GM18867 (cell line): ENCODE measurements at regions not wholly inside any gene's neighbourhood (a gene's known extent, or its start where the extent isn't known, plus 50 kb on each side); places are given as distances from the start of the nearest gene placed in this dataset.
A peak's percentile ranks its signal among the peaks of the same experiment; 100 is the strongest.
"Not testable (repeated sequence)": the region's sequence is repeated elsewhere in the genome, so short reads cannot be mapped to it uniquely, and the experiment has no call there.

Experiments used
- ATAC-seq: cut with Tn5 transposase; IDR thresholded peaks from one replicate; pipeline ENCODE4 v1.9.1; 2021; ENCODE audit warnings: mild to moderate bottlenecking, moderate library complexity; ENCODE audit not compliant: unreplicated experiment

DNA sequence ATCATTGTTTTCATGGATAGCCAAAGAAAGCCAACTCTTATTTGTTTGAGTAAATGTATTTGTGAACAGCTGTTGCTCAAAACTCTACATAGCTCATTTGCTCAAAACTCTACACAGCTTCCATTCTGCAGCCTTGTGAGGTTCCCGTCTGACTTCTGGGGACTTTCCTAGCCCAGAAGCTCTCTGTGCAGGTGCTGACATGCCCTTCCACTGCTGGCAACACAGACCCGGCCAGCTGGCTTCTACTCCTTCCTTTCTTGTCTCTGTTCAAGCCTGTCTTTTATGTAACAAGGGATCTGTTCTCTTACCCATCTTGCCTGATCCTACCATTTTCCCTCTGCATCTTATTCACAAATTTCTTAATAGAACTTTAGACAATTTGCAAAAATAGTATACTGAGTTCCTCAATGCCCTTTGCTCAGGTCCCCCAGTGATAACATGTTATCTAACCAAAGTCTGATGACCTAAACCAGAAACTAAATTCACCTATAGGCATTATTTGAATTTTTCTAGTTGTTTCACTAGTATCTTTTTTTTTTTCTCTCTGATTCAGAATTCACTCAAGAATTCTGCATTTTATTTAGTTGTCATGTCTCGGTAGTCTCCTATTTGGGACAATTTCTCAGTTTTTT, 556.5 kb upstream of the SEMA6A start:
- peak; percentile 96 for ATAC-seq

DNA sequence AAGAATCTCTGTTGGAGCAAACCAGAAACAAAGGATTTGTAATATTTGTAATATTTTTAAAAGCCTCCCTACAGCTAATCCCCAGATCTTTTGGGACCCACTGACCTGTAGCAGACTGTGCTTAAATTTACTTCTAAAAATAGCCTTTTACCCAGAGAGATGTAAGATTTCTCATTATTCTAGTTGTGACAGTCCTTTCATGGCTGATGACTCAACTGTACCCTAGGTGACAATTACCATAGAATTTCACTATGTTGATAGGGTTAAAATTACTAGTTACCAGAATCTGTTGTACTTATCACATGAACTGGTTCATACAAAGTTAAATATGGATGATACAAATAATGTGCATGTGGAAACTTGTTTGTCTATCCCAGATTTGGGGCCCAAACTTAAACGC, 543.9 kb upstream of the SEMA6A start:
- ATAC-seq = peak; percentile 47

DNA sequence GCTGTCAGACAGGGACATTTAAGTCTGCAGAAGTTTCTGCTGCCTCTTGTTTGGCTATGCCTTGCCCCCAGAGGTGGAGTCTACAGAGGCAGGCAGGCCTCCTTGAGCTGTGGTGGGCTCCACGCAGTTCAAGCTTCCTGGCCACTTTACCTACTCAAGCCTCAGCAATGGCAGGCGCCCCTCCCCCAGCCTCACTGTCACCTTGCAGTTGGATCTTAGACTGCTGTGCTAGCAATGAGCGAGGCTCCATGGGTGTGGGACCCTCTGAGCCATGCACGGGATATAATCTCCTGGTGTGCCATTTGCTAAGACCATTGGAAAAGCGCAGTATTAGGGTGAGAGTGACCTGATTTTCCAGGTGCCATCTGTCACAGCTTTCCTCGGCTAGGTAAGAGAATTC, 542.7 kb upstream of the SEMA6A start:
- not testable (repeated sequence) for ATAC-seq

DNA sequence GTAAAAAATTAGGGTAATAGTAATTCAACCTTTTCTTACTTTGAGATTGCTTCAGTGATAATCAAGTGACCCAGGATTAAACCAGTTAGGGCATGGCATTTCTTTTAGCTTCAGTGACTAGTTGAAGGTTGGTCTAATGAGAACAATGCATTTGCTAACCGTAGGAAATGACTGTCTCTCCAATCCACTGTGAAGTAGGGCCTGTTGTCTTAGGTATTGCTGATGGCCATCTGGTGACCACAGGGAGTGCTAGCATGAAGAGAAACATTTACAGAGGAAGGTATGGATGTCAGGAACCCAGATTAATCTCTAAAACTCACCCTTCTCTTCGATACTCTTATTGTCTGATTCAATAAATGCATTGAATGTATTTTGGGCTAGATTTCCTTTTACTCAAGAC, 535.9 kb upstream of the SEMA6A start:
- ATAC-seq = no peak

DNA sequence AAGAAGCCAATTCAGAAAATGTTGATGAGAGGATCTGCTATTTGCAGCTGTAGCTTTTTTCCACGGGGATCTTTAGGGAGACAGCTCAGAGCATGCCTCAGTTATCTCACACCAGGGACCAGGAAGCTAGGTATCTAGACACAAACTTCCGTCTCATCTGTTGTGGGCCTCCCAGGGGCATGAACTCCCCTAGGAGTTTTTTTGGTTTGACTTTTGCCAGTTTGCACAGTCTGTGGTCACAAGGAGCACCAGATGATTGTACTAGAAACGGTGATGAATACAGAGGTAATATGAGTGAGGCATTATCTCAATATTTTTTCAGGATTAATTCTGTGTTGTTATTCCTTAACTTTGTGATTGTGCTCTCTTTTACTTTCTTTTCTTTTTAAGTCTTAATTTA, 533.2 kb upstream of the SEMA6A start:
- peak; percentile 43 for ATAC-seq

DNA sequence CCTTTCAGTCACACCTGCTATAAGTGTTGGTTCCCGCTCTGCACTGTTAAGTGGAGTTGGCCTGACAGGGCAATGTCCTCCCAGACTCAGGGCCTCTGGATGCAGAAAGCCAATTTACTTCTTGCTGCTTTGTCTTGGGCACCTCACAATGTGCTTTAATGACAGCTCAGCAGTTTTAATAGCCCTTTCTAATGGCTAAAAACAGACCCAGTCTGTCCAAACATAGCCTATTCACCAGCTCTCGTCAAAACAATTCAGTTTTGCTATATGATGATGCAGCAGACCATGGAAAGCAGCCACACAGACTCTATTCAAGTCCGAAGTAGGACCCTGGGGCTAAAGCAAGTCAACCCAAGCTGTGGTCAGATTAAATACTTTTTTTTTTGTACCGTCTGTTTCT, 529.1 kb upstream of the SEMA6A start:
- no peak for ATAC-seq

DNA sequence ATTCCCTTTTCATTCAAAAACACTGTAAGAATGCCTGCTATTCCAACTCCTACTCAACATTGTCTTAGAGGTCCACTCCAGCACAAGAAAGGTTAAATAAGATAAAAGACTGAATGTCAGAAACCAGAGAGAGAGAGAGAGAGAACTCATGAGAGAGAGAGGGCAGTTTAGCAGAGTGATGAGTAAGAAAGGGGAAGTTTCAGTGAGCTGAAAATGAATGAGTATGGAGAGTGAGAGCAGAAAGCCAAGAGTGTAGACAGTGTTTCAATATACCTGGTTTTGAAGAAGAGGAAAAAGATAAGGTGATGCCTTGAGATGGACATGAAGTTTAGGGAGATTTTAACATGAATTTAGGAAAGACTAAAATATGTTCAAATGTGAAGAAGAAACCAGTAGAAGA, 528.0 kb upstream of the SEMA6A start:
- peak; percentile 72 for ATAC-seq

DNA sequence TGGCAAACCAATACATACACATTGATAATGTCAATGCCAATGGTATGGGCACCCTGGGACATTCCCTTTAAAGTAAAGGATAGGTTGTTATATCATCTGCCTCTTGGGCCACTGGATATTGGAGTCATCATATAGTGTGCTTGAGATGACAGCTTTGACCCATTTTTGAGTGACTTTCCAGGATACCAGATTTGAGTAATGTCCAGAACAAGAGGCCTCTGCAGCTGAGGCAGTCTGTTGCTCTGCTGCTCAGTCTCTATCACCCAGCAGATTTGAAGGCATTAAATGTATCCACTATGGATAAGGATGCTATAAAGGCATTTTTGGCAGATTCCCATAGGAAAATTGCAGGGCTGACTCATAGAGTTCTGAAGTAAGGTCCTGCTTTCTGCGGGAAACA, 525.6 kb upstream of the SEMA6A start:
- ATAC-seq = no peak

DNA sequence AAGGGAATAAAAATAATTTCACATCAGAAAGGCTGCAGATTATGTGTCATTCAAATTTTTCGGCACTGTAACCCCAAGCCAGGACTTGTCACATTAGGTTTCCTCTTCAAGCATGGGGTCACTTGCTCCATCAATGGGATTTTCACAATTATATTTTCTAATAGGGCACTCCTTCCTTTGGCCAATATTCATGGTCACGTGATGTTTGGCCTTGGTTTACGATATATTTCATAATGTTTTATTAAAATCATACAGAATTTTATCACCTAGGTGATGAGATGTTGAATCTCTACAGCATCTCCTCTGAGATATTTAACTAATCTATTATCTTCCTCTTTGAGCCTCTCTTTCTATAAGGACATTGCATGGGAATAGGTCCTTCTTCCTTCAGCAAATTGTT, 523.5 kb upstream of the SEMA6A start:
- ATAC-seq = no peak

DNA sequence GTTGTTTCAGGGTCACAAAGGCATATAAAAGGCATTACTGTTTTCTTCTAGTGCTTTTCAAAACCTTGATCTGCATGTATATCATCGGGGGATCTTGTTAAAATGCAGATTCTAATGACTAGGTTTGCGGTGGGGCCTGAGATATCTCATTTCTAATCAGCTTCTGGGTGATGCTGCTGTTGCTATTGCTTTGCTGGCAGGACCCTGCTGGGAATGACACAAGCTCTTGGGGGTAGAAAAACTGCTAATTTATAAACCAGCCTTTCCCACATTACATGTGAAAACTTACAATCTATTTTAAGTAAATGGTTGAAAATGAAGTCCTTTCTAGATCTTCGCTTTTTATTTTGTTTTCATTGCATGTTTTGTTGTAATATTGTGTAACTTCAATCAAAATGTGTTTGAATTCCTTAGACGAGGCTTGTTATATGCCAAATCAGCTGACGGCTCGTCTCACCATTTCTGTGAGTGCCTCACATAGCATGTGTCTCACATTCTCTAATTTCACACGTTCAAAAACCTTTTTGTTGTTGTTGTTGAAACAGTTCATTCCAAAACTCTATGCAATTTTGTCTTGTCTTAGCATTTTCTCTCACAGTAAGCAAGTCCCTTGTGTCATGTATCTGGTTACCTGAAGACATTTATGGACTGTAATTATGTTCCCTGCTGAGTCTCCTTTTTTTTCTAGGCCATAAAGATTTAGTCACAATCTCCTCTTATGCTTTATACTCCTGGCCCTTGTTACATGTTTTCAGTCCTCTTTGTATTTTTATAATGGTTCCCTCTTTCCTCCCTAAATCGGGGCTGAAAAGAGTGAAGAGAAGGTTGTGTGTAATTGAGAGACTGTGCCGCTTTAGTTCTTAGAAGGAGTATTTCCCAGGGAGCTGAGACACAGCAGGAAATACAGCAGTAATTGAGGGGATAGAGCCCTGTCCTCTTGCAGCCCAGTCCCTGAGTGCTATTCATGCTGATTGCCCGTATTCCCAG, 521.0 kb upstream of the SEMA6A start:
- no peak for ATAC-seq

DNA sequence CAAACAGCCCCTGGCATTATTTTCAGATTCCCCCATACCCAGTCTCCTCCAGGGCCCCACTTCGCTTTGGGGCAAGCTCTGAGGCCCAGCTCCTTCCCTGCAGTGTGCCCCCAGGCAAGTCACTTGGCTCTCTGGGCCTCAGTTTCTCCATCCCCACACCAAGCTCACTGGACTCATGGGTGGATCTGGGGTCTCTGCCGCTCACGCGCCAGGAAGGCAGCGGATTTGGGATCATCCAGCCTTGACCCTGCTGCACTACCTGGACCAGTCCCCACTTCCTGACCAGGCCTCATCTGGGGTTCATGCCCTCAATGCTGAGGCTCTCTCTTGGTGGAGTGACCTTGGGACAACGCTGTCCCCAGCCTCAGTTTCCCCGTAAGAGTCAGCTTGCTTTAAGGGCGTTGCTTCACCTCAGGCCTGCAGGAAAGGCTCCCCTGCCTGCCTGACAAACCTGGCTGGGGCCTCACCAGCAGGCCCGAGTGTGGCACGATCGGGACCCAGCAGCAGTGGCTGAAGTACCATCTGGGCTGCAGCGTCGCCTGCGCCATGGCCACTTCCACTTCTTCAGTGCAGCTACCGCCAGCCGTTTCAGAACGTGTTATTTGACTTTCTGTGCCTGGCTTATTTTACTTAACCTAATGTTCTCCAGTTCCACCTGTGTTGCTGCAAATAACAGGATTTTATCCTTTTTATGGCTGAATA, 519.6 kb upstream of the SEMA6A start:
- ATAC-seq = no peak

DNA sequence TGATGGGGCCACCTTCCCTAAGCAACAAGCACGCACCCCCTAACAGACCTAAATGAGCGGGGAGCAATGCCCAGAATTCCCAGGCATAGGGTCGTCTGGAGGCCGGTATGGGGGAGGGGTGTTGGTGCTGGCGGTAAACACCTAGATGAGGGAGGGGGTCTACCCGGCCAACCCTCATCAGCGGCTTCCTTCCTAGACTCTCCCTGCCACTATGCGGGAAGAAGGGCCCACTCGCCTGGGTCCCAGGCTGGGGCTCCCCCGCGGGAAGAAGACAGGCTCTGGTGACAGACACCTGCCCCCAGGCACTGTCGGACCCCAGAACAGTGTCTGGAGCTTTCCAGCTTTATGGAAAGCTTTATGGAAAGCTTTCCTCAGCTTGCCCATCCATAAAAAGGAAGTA, 519.0 kb upstream of the SEMA6A start:
- ATAC-seq = no peak

DNA sequence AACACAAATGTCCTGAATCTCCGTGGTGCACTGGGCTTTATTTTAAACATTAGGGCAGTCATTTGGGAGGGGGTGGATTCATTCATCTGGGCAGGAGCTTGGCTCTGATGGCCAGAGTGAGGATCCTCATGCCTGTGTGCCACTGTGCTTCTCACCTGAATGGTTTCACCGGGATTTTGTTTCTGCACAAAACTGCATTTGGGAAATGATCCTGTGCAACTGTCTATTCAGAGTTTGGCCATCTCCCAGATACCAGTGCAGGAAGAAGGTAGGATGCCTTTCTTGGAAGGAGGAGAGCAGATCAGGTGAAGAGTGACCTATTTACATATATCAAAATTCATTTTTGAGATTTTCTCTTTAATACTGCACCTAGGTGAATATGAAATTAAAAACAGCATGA, 514.4 kb upstream of the SEMA6A start:
- ATAC-seq = no peak

DNA sequence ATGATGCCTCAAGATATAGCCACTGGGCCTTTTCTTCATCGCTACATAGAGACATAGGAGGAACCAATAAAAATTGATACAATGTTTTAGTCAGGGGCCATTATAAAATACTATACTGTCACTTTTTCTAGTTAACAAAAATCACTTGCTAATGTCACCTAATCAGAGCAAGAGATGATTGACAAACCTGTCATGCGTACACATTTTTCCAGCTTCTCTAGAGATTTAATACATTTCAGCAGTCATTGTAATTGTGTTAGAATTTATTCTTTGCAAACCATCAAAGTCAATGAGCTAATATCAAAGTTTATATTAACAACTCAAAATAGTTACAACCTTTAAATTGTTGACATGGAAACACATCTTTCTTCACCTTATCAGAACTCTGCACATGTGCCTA, 513.6 kb upstream of the SEMA6A start:
- no peak for ATAC-seq

DNA sequence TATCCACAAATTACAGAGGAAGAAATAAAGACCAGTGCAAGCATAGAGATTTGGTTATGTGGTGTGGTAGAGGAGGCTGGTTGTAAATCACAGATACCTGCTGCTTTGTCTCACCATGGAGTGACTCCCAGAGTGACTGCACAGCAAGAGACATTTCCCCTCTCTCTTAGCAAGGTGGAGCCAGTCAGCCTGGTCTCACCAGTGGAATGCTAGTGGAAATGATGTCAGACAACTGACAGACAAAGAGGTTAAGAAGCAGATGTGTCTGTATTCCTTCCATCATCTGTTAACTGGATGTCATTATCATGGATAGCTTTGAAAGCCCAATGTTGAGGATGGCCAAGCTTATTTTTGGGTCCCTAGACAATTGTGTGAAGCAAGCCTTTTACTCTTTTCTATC, 509.4 kb upstream of the SEMA6A start:
- no peak for ATAC-seq

DNA sequence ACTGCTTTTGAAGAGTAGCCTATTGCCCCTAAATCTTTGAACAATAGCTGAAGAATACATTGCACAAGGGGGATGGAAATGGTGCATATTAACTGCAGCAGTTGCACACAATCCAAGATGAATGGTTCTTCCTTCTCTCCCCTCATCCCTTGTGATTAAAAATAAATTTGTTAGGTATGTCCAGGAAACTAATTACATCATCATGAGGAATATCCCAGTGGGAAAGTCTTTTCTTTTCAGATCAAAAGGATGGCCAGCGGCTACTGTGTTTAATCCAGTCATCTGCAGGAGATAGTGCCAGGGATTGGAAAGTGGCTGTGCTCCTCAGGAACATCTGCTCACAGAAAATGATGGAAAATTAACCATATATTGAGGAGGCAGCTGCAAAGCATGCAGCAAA, 508.4 kb upstream of the SEMA6A start:
- no peak for ATAC-seq

DNA sequence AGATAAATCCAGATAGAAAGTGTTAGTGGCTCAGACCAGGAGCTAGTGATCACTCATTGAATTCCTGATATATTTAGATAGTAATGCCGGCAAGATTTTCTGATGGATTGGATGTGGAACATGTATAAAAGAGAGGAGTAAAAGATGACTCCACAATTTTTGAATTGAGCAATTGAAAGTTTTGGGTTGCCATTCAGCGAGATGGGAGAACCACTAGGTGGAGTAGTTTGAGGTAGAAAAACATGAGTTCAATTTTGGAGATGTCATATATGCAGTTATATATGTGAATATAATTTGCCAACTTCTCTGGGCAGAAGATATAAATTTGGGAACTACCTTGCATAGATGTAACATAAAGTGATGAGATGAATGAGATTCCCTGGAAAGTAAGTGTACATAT, 502.5 kb upstream of the SEMA6A start:
- ATAC-seq = no peak

DNA sequence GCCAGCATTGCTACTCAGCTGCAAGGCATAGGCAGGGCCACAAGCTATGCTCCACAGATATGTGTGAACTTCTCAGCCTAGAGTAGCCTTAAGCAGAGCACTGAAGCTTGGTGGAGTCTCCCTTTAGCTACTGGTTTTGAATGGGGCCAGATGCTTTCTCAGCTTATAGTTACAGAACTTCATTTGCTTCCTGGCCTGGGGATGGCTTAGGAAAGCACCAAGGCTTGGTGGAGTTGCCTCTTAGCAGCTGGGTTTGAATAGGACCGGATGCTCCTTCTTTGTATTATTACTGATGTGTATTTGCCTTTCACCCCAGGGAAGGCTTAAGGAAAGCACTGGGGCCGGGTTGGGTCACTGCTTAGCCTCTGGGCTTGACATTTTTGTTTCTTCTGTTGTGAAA, 497.8 kb upstream of the SEMA6A start:
- ATAC-seq = no peak

DNA sequence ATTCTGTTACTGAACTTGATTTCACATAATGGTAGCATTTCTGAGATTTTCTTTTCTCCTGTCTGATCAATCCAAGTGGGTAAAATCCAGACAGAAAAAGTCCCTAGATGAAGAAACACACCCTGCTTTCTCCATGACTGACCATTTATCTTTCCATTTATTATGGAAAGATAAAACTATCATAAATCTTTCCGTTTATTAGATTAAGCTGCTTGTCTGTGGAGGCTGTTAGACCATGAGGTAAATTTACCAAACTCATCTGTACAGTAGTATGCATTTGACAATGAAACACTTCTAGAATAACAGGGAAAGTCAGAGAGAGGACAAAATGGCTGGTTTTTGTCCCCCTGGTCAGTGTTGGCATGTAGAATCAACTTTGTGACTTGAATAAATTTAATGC, 491.2 kb upstream of the SEMA6A start:
- ATAC-seq = no peak

DNA sequence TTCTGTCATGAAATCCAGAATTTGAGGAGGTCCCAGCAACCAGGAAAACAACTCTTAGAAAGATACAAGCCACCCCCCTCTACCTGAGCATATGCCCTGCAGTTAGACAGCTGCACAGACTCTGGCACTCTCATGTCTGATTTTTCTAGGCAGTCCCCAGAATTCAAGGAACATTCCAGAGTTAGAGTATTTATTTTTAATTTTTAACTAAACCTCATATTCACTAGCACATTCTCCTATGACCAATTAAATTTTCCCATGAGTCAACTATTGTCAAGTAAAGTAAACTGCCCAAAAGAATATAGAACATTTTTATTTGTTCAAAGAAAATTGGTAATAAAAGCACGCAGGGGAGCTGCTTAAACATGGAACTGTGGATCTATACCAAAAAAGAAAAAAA, 490.5 kb upstream of the SEMA6A start:
- no peak for ATAC-seq

DNA sequence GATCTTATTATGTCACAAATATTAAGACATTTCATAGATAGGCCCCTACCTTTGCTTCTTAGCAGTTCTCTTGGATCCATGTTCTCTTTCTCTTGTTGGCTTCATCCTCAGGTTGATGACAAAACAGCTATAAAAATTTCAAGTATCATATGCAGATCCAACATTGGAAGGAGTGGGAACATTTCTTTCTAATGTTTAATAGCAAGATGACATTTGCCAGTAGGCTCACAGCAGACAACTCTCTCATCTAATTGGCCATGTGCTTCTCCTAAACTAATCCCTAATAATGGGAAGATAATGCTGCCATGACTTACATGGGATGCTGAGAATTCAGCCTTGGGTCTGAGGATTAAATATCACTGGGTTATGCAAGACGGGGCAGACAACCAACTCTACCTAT, 485.5 kb upstream of the SEMA6A start:
- ATAC-seq = no peak

DNA sequence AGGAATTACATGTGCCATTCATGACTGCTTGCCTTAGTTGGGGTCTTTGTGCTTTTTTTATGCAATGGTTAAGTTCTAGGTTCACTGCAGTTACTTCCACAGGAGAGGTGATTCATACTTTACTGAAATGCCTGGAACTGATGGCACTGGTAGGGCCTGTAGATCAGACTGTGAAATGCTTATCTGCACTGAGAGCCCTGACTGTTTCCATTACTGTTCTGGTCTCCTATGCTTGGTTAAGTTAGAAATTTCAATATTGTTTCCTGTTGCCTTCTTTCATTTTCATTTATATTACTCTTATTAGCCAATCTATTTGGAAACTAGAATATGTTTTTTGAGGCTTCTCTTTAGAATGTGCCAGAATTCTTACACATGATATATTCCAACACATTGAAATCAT, 484.1 kb upstream of the SEMA6A start:
- ATAC-seq = peak; percentile 79
